Jurkat, Clone E6-1 (cell line): ENCODE measurements at regions not wholly inside any gene's neighbourhood (a gene's known extent, or its start where the extent isn't known, plus 50 kb on each side); places are given as distances from the start of the nearest gene placed in this dataset.

Experiments used
- DNase-seq: peaks from one replicate; pipeline ENCODE4 v3.0.0-alpha.2; 2011; ENCODE audit warnings: low read depth, low spot score
- H3K4me3 ChIP-seq: 2 replicates; pipeline ENCODE4 v1.5.1; 2011; ENCODE audit warnings: mild to moderate bottlenecking, low read length, control low read depth, moderate library complexity

DNA sequence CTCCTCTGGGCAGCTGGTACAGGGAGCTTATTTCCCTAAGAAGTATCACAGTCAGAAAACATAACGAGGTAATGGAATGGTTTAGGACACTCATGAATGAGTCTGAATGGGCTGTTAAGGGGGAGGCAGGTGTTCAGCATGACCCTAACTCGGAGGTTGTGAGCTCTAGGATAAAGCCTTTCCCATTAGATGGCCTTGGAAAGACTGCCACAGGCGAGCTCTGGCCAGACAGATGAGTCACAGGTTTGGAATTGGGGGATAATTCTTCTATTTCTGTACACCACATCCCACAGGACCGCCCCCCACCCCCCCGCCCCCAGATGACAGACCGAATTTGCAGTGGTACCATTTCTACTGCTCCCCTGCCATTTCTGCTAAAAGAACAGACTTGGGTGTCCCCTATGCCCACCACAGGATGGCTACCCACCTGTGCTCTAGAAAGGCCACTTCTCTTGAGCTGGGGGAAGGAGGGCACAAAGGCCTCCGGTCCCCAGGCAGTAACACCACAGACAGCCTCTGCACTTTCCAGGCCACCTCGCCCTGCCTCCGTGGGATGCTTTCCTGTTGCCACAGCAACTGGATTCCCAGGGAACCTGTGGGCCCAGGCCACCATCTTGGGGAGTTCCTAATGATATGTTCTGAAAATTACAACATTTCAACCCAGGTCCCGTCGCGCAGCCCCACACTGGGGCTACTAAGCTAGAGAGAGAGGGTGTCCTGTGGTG lies 76.7 kb downstream of the TRIM29 start:
- no peak for DNase-seq
- no peak overlapping the region for H3K4me3 ChIP-seq

DNA sequence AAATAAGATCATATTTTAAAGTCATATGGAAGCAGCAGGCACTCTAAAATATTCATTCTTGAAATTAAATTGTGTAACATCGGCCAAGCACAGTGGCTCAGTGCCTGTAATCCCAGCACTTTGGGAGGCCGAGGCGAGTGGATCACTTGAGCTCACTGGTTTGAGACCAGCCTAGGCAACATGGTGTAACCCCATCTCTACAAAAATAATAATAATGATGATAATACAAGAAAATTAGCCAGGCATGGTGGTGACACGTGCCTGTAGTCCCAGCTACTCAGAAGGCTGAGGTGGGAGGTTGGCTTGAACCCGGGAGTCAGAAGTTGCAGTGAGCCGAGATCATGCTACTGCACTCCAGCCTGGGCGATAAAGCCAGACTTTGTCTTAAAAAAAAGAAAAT lies 77.4 kb downstream of the TRIM29 start:
- no peak overlapping the region for H3K4me3 ChIP-seq
- no peak for DNase-seq

DNA sequence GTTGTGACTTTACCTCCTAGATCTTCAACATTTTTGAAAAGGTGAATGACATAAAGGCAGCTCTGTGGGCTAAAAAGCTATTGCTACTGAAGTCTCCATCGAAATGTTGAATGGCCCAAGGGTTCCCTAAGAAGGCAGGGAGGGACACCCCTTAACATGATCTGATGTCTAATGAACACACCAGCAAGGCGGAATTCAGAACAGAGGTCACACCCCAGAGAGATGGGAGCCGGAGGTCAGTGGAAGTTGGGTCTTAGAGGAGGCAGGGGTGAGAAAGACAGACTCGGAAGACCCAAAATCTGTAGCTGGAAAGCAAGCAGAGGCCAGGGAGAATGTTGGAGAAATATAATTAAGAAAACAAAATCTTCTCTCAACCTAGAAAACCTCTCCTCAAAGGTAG lies 79.0 kb downstream of the TRIM29 start:
- H3K4me3 ChIP-seq, result no peak overlapping the region
- DNase-seq, result no peak

DNA sequence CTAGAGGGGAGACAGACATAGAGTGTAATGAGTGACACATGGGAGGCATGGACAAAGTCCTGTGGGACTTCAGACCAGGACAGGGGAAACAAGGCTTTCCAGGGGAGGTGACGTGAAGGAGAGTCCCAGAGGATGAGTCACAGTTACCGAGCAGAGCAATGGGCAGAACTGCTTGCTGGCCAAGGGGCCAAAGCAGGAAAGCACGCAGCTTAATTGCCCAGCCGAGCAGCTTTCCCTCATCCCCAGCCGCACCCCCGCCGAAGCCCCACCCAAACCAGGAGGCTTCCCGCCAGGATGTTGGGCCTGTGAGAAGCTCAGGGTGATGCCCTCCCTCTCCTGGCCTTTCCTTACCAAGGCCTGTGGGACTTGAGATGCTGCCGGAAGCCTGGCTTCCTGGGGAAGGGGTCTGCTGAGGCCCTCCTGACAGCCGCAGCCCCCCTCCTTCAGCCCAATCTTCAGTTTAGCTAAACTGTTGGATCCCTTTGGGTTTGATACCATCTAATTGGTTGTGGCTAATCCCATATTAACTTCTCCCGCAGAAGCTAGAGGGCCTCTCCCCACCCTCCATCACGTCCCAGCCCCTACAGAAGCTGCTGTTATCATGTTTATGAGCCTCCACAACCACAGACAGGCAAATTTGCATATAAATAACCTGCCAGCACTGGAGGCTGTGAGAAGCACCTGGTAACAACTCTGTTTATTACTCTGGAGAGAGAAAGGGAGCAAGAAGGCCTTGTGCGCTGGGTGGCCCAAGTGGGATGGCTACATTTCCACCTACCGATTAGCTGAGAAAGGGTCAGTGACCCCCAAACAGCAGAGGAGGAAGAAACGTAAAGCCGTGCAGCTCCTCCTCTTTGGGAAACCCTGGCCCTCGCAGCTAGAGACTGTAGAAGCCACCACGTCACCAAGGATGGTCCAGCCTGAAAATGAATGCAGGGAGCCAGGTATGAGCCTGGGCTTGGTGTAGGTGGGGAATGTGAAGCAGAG lies 80.0 kb downstream of the TRIM29 start:
- H3K4me3 ChIP-seq, result no peak overlapping the region
- DNase-seq, result no peak

DNA sequence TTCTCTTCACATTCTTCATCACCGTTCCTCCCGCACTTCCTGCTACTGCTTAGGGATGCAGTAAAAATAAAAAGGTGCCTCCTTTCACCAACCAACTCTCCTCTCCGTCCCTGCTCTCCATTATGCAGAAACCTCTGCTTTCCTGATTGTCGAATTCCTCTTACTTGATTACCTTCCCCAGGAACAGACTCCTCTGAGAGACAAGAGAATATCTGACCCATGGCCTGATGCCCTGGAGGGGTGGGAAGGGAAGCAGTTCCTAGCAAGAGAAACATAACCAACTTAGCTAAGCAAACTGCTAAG lies 80.9 kb downstream of the TRIM29 start:
- DNase-seq, result no peak
- no peak overlapping the region for H3K4me3 ChIP-seq

DNA sequence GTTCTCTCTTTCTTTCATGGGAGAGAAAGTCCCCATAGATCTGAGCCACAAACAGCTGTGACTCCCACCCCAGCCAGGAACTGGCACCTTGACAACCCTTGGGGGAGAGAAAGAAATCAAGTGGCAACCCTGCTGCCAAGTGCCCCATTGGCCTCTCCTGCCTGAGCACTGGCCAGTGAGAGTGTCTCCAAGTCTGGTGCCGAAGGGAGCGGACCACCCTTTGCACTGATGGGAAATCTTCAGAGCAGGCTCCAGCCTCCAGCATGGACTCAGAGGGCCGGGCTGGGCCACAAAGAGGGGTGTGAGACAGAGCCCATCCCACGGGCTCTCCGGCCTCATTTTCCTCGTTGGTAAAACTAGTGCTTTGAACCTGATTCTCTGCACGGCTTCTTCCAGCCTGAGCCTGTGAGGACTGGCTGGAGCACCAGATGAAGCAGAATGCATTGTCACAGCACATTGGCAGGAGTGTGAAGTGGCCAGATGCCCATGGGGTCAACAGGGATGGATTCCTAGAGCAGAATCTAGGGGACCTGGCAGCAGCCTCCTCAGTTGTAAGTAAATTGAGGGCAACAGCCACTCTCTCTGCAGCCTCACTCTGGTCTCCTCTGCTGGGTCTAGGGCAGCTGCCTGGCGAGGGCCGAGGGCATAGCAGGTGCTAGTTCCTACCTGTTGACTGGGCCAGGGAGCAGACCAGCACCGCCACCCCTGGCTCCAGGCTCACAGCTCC lies 81.4 kb downstream of the TRIM29 start:
- no peak overlapping the region for H3K4me3 ChIP-seq
- no peak for DNase-seq

DNA sequence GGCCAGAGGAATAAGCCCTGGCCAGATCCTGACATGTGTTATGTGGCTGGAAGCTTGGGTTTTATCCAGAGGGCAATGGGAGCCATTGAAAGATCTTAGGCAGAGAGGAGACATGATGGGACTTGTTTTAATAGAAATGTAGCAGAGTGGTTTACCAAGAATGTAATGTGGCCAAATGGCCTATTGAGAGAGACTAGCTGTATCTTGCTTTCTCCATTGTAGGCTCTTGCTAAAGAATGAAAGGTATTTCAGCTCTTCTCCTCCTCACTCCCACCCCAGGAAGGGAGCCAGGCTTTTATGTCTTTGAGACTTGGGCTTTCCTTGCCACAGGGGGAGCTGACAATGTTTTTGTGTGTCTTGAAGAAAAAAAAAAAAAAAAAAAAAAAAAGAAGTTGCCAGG lies 82.3 kb downstream of the TRIM29 start:
- no peak for DNase-seq
- no peak overlapping the region for H3K4me3 ChIP-seq

DNA sequence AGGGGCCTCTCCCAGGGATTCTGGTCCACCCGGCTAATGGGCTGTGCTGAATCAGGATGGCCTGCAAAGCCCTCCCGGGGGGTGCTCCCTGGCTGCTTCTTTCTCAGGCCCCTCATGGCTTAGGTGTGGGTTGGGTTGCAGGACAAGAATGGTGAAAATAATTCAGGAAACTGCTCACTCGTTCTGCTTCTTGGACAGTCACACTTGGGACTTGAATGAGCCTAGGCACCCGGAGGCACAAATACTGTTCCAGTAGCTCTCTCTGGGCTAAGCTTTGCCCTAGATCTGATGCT lies 83.2 kb downstream of the TRIM29 start:
- no peak for DNase-seq
- H3K4me3 ChIP-seq, result no peak overlapping the region

DNA sequence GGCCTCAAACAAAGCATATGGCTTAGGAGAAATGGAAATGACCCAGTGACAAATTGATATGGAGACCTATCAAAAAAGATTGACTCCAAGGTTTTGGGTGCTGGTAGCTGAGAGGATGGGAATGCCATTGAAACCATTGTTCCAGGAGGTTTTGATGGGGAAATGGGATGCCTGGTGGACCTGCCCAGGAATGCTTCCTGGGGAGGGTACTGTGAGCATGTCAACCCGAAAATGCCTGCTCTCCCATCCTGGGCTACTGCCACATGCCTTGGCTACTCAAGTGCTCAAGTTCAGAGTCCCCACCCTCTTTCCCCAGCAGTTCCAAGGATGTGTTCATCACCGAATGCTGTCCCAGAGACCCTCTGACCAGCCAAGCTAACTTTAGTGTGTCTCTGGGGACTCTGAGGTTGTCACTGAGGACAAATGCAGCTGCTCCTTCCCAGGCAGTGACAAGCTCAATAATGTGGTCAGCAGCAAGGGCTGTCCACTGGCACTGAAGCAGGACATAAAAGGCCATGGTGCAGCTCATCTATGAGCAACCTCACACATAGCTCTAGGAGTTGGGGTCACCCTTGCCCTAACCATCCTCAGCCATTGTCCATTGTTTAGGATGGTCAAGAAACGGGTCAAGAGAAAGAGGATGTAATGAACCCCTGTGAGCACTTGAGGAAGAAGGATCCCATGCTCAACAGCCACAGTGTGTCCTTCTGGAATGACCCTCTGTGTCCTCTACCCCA lies 83.7 kb downstream of the TRIM29 start:
- no peak for DNase-seq
- no peak overlapping the region for H3K4me3 ChIP-seq

DNA sequence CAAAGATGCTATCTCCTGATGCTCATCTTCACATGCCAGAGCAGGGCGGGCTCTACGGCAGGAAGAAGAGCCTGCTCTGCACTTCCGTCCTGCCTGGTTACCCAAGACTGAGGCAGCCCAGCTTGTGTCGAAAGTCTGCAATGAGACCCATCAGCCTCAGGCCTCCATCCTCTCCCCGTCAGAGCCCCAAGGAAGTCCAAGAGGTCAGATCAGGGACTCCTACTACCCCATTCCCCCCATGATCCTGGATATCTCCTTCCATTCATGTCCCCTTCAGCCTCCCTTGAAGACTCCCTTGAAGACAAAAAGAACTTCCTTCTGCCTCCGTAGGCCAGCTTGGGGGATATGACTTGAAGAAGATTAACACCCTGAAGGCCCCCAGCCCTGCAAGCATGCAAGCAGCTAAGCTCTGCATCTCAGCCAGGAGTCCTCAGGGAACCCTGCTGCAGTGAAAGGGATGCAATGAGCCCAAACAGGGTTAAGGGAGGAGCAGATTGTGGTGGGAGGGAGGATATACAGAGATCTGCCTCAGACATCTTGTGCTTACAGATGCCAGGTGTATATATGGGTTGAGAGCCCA lies 85.6 kb downstream of the TRIM29 start:
- no peak for DNase-seq

DNA sequence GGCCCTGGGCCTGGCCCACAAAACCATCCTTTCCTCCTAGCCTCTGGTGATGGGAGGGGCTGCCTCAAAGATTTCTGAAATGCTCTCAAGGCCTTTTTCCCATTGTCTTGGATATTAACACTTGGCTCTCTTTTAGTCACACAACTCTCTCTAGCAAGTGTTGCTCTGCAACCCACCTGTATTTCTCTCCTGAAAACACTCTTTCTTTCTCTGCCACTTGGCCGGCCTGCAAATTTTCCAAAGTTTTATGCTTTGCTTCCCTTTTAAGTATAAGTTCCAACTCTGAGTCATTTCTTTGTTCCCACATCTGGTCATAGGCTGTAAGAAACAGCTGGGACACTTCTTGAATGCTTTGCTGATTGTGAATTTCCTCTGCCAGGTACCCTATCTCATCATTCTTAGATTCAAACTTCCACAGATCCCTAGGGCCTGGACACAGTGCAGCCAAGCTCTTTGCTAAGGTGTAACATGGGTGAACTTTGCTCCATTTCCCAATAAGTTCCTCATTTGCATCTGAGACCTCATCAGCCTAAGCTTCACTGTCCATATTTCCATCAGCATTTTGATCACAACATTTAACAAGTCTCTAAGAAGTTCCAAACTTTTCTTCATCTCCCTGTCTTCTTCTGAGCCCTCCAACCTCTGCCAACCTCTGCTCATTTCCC lies 93.8 kb downstream of the TRIM29 start:
- DNase-seq, result no peak
- no peak overlapping the region for H3K4me3 ChIP-seq

More for the DNA sequence above, 85.6 kb downstream of the TRIM29 start:
- no peak overlapping the region for H3K4me3 ChIP-seq

DNA sequence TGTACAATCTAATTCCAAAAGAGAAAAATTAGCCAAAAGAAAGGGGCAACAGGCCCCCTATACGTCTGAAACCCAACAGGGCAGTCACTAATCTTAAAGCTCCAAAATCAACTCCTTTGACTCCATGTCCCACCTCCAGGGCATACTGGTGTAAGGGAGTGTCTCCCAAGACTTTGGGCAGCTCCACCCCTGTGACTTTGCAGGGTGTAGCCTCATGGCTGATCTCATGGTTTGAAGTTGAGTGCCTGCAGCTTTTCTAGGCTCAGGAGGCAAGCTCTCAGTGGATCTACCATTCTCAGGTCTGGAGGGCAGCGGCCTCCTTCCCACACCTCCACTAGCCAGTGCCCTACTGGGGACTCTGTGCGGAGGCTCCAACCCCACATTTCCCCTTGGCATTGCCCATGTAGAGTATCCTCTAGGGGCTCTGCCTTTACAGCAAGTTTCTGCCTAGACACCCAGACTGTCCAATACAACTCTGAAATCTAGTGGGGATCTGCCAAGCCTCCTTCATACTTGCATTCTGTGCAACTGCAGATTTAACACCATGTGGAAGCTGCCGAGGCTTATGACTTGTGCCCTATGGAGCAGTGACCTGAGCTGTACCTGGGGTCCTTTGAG lies 94.5 kb downstream of the TRIM29 start:
- H3K4me3 ChIP-seq, result no peak overlapping the region
- DNase-seq, result no peak

DNA sequence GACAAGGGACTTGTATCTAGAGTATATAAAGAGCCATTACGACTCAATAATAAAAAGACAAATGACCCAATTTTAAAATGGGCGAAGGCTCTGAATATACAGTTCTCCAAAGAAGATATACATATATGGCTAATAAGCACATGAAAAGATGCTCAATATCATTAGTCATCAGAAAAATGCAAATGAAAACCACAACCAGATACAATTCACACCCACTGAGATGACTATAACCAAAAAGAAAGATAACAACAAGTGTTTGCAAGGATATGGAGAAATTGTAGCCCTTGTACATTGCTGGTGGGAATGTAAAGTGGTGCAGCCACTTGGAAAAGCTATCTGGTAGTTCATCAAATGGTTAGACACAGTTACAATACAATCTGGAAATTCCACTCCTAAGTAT lies 96.3 kb downstream of the TRIM29 start:
- DNase-seq, result no peak
- H3K4me3 ChIP-seq, result no peak overlapping the region

DNA sequence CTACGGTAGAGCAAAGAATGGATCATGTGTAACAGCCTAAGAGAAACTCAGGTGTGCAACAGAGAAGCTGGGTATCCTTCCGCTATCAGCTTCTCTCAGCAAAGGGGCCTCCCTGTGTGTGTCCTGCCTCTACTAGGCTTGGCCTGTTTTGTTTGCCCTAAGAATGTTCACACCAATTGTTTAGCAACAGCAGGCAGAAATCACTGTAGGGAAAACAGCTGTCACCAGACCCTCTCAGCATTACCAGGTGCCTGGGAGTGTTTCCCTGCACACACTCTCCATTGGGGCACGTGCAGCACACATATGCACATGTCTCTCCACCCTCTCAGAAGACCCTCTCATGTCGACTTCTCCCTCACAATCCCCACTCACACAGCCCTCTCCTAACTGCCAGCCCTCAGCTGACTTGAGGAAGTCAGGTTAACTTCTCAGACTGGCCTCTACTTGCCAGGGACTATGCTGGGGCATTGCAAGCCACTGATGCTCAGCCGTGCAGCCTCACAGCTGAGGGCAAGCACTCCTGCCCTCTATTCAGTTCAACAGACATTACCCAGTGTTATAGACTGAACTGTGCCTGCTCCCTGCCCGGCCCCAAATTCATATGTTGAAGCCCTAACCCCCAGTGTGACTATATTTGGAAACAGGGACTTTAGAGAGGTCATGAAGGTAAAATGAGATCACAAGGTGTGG lies 97.6 kb downstream of the TRIM29 start:
- no peak overlapping the region for H3K4me3 ChIP-seq
- no peak for DNase-seq

DNA sequence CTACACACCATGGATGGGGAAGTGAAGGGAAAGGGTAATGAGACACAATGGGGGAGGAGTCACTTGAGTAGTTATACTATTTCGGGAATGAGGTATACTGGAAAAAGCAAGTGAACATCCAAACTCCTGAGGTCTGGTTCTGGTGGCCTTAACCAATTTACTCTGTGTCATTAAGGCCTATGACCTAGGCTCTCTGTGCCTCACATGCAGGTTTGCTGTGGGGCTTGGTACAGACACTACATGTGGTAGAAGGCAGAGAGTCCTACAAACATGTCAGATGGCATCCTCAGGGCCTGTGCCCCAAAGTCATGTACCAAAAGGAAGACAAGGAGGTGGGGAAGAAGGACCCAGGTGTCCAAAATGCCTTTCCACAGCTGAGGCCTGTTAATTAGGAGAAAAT lies 98.9 kb downstream of the TRIM29 start:
- no peak for DNase-seq

DNA sequence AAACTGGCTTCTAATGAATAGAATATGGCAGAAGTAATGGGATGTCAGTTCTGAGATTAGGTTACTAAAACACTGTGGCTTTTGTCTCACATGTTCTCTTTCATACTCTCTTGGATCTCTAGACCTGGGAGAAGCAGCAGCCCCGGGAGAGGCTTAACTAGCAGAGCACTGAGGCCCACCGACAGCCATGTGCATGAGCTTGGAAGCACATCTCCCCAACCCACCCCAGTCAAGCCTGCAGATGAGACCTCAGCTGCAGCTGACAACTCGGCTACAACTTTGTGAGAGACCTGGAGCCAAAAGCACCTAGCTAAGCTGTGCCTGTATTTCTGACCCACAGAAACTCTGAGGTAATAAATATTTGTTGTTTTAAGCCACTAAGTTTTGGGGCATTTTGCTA lies 100.8 kb downstream of the TRIM29 start:
- no peak for DNase-seq
- H3K4me3 ChIP-seq, result no peak overlapping the region

More for the DNA sequence above, 98.9 kb downstream of the TRIM29 start:
- H3K4me3 ChIP-seq, result no peak overlapping the region

DNA sequence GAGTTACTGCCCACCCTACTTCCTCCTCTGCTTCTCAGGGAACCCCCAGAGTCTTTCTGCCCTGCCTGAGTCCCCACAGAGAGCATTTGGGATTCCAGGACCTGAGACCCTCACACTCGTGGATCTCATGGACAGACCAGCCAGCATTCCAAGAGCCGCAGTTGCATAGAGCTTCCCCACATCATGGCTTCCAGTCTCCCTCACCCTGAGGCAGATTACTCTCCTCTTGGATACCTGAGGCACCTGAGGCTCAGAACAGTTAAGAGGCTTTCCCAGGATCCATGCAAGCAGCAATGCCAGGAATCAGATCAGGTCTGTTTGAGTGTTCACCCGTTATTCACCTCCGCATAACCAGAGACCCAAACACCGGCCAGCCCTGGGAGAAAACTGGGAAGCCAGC lies 102.2 kb downstream of the TRIM29 start:
- H3K4me3 ChIP-seq, result no peak overlapping the region
- DNase-seq, result no peak
